K562 (cell line): ENCODE measurements at regions not wholly inside any gene's neighbourhood (a gene's known extent, or its start where the extent isn't known, plus 50 kb on each side); places are given as distances from the start of the nearest gene placed in this dataset.

ENCODE experiments used
- CREB1 ChIP-seq, 2 experiments: sonication (generic) in 1 of 2; formaldehyde crosslinking in 1 of 2; IDR thresholded peaks; 2 replicates each; pipeline versions ENCODE4 v1.6.1 to v1.8.0; 2012 to 2022; ENCODE audit warnings: inconsistent platforms in 1 of 2, mild to moderate bottlenecking in 1 of 2, missing genetic modification reagents in 1 of 2, moderate library complexity in 1 of 2
- CREM ChIP-seq: IDR thresholded peaks from 2 replicates; pipeline ENCODE4 v1.6.1; 2014; ENCODE audit warnings: antibody characterized with exemption, low read depth
- EZH2 ChIP-seq: IDR thresholded peaks from 2 replicates; pipeline ENCODE4 v1.6.1; 2012; ENCODE audit warnings: low read depth, mild to moderate bottlenecking, inconsistent platforms, low read length, borderline replicate concordance
- HDAC6 ChIP-seq: IDR thresholded peaks from 2 replicates; pipeline ENCODE4 v1.6.1; 2012; ENCODE audit warnings: low read depth, mild to moderate bottlenecking, control low read depth, inconsistent platforms, low read length, moderate library complexity
- MTA2 ChIP-seq: fragments of 450-650 bp; IDR thresholded peaks from 2 replicates; pipeline ENCODE4 v1.6.1; 2016; ENCODE audit warnings: low read depth
- MXI1 ChIP-seq: IDR thresholded peaks from 2 replicates; pipeline ENCODE4 v1.6.1; 2011; ENCODE audit warnings: low read depth, mild to moderate bottlenecking, improper control_type of control experiment, low read length
- SLC30A9 ChIP-seq: fragments of 250-450 bp; sonication (Bioruptor Pico); IDR thresholded peaks from 2 replicates; pipeline ENCODE4 v1.8.0; 2022; ENCODE audit warnings: mild to moderate bottlenecking, moderate library complexity
- TAL1 ChIP-seq: fragments of 450-650 bp; IDR thresholded peaks from 2 replicates; pipeline ENCODE4 v1.6.1; 2016; ENCODE audit warnings: mild to moderate bottlenecking

DNA sequence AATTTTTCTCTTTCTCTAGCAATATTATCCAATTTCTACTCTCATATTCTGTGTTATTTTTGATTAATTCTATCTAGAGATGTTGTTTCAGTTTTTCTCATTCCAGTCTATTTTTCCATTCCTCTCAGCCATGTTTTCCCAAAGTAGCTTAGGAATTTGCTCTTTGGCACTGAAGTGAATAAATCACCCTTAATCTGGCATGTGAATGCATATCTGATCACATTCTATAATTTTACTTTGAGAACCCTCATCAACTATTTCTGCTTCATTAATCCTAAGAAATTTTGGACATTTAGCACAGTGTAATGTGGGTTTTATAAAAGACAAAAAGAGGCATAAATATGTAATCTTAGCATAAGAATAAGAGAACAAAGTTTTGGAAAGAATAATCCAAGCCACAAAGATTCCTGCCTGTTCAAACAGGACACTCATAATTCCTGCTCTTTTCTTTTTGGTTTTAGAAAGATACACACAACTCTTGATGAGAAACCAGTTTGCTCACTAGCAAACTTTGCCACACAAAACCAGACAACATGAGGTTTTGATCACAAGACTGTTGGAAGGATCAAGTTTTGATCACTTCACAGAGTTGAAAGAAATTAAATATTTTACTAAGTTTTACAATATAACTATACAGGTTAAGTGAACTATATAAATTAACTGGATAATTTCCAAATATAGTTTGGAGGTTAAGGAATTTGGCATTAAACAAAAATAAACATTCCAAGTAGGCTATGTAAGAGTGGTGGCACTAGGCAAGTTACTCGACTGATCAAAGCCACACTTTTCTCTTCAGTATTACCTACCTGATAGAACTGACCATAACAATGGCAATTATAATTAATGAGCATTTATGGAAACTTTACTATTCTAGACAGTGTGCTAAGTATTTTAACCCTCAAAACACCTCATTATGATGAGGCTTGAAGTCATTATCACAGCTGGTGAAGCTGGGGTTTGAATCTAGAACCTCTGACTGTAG is 226.6 kb upstream of the TMTC1 start:
- TF ChIP-seq EZH2 (no peak), MXI1 (no peak), SLC30A9 (CRISPR knock-in tag) (no peak), HDAC6 (no peak), MTA2 (no peak), CREB1 (IDR thresholded peaks at IDR 0.05) (no peak), CREB1 (CRISPR knock-in tag; IDR thresholded peaks at IDR 0.05) (no peak), TAL1 (no peak), CREM (no peak)
